ENCODE measurements at regions not wholly inside any gene's neighbourhood (a gene's known extent, or its start where the extent isn't known, plus 50 kb on each side); places are given as distances from the start of the nearest gene placed in this dataset.

DNA sequence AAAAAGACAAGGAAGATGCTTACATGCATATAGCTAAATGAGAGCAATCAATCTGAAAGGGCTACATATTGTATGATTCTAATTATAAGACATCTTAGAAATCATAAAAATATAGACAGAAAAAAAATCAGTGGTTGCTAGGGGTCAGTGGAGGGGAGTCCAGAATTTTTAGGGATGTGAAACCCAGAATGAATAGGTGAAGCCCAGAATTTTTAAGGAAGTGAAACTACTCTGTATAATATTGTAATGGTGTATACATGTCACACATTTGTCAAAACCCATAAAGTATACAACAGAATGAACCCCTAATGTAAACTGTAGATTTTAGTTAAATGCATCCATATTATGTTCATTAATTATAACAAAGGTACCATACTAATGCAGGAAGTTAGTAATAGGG lies 713.2 kb downstream of the FLRT2 start:
- Histone ChIP-seq H3K4me2 (ENCODE audit: low read length) (no peak overlapping the region), H3K79me2 (ENCODE audit: insufficient read depth, low read length) (no peaks in the 10 kb centered on the region), H3K27ac (ENCODE audit: low read depth, low read length) (no peak overlapping the region), H2AFZ (ENCODE audit: low read depth, low read length) (no peak overlapping the region), H3K4me3 (ENCODE audit: insufficient read depth, low read depth, low read length) (no peak overlapping the region), H3K9me3 (ENCODE audit: insufficient read depth, low read depth, low read length) (no peaks in the 10 kb centered on the region), H3K36me3 (ENCODE audit: insufficient read depth, low read length) (no peaks in the 10 kb centered on the region), H3K4me1 (ENCODE audit: insufficient read depth, low read length) (no peaks in the 10 kb centered on the region), H3K27me3 (ENCODE audit: insufficient read depth, low read length) (no peaks in the 10 kb centered on the region), H3K9ac (ENCODE audit: low read length) (no peak overlapping the region), H4K20me1 (ENCODE audit: insufficient read depth, low read length) (no peaks in the 10 kb centered on the region)
- DNase-seq (ENCODE audit: low read depth) (no peak), FAIRE-seq (no peak)
- Mint-ChIP-seq H3K4me1 (ENCODE audit: low read depth, unreplicated experiment) (no peaks in the 10 kb centered on the region), H3K9me3 (ENCODE audit: unreplicated experiment) (no peaks in the 10 kb centered on the region), H3K27me3 (ENCODE audit: low read depth, unreplicated experiment) (no peaks in the 10 kb centered on the region), H3K36me3 (ENCODE audit: low read depth, unreplicated experiment) (no peaks in the 10 kb centered on the region), H3K4me3 (ENCODE audit: unreplicated experiment) (no peak overlapping the region), H3K27ac (ENCODE audit: unreplicated experiment) (no peak overlapping the region)
- TF ChIP-seq EZH2 (IDR thresholded peaks at IDR 0.05; ENCODE audit: insufficient read depth, low read length), result no peak
- TF ChIP-seq CTCF (IDR thresholded peaks at IDR 0.05; ENCODE audit: insufficient read depth, low read depth, low read length), result no peak

DNA sequence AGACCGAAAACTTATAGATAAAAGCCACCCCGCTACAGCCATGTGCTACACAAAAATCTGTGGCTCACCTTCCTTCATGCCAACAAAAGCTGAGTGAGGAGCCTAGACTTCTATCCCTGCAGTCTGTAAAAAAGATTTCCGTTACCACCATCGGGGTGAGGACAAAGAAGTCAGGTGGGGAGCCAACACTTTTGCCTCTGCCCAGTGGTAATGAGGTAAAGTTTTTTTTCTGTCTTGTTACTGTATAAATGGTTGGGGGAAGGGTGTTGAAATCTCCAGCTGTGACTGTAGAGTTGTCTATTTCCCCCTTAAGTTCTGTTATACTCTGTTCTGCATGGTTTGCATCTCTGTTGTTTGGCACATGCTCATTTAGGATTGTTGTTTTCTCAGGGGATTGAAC lies 707.8 kb downstream of the FLRT2 start:
- Mint-ChIP-seq H3K4me3 (ENCODE audit: unreplicated experiment) (no peak overlapping the region), H3K4me1 (ENCODE audit: low read depth, unreplicated experiment) (no peaks in the 10 kb centered on the region), H3K27me3 (ENCODE audit: low read depth, unreplicated experiment) (no peaks in the 10 kb centered on the region), H3K36me3 (ENCODE audit: low read depth, unreplicated experiment) (no peaks in the 10 kb centered on the region), H3K27ac (ENCODE audit: unreplicated experiment) (no peak overlapping the region), H3K9me3 (ENCODE audit: unreplicated experiment) (peaks cover 2% of the 10 kb centered on the region)
- no peak overlapping the region for H3K27ac ChIP-seq (ENCODE audit: low read depth, low read length)
- TF ChIP-seq EZH2 (IDR thresholded peaks at IDR 0.05; ENCODE audit: insufficient read depth, low read length) (no peak), CTCF (IDR thresholded peaks at IDR 0.05; ENCODE audit: insufficient read depth, low read depth, low read length) (no peak)
- H3K4me1 ChIP-seq (ENCODE audit: insufficient read depth, low read length), result no peaks in the 10 kb centered on the region
- H4K20me1 ChIP-seq (ENCODE audit: insufficient read depth, low read length), result no peaks in the 10 kb centered on the region
- no peaks in the 10 kb centered on the region for H3K9me3 ChIP-seq (ENCODE audit: insufficient read depth, low read depth, low read length)
- H3K79me2 ChIP-seq (ENCODE audit: insufficient read depth, low read length), result no peaks in the 10 kb centered on the region
- H3K36me3 ChIP-seq (ENCODE audit: insufficient read depth, low read length), result no peaks in the 10 kb centered on the region
- no peak overlapping the region for H3K4me2 ChIP-seq (ENCODE audit: low read length)
- DNase-seq (ENCODE audit: low read depth), result no peak
- H2AFZ ChIP-seq (ENCODE audit: low read depth, low read length), result no peak overlapping the region
- no peak overlapping the region for H3K9ac ChIP-seq (ENCODE audit: low read length)
- no peak overlapping the region for H3K4me3 ChIP-seq (ENCODE audit: insufficient read depth, low read depth, low read length)
- H3K27me3 ChIP-seq (ENCODE audit: insufficient read depth, low read length), result no peaks in the 10 kb centered on the region
- no peak for FAIRE-seq

GRCh38 chr14:86221755-86222154 lies 691.8 kb downstream of the FLRT2 start:
- no peaks in the 10 kb centered on the region for H4K20me1 ChIP-seq (ENCODE audit: insufficient read depth, low read length)
- H3K4me3 Mint-ChIP-seq (ENCODE audit: unreplicated experiment), result no peak overlapping the region
- no peak overlapping the region for H3K27ac ChIP-seq (ENCODE audit: low read depth, low read length)
- no peaks in the 10 kb centered on the region for H3K27me3 ChIP-seq (ENCODE audit: insufficient read depth, low read length)
- H3K9me3 ChIP-seq (ENCODE audit: insufficient read depth, low read depth, low read length), result no peaks in the 10 kb centered on the region
- H3K4me1 ChIP-seq (ENCODE audit: insufficient read depth, low read length), result no peaks in the 10 kb centered on the region
- H2AFZ ChIP-seq (ENCODE audit: low read depth, low read length), result no peak overlapping the region
- H3K36me3 ChIP-seq (ENCODE audit: insufficient read depth, low read length), result no peaks in the 10 kb centered on the region
- TF ChIP-seq CTCF (IDR thresholded peaks at IDR 0.05; ENCODE audit: insufficient read depth, low read depth, low read length) (no peak), EZH2 (IDR thresholded peaks at IDR 0.05; ENCODE audit: insufficient read depth, low read length) (no peak)
- DNase-seq (ENCODE audit: low read depth) (no peak), FAIRE-seq (no peak)
- peaks cover 9% of the 10 kb centered on the region for H3K4me1 Mint-ChIP-seq (ENCODE audit: low read depth, unreplicated experiment)
- peak overlapping the region; percentile 77 for H3K27ac Mint-ChIP-seq (ENCODE audit: unreplicated experiment)
- no peaks in the 10 kb centered on the region for H3K36me3 Mint-ChIP-seq (ENCODE audit: low read depth, unreplicated experiment)
- H3K4me3 ChIP-seq (ENCODE audit: insufficient read depth, low read depth, low read length), result no peak overlapping the region
- H3K9ac ChIP-seq (ENCODE audit: low read length), result no peak overlapping the region
- H3K4me2 ChIP-seq (ENCODE audit: low read length), result no peak overlapping the region
- H3K27me3 Mint-ChIP-seq (ENCODE audit: low read depth, unreplicated experiment), result no peaks in the 10 kb centered on the region
- H3K79me2 ChIP-seq (ENCODE audit: insufficient read depth, low read length), result no peaks in the 10 kb centered on the region
- no peaks in the 10 kb centered on the region for H3K9me3 Mint-ChIP-seq (ENCODE audit: unreplicated experiment)
